K562 (cell line): ENCODE measurements at regions not wholly inside any gene's neighbourhood (a gene's known extent, or its start where the extent isn't known, plus 50 kb on each side); places are given as distances from the start of the nearest gene placed in this dataset.

Experiments used
- ATAC-seq: fragments of 200-7000 bp; cut with Tn5 transposase; 3 replicates; pipeline ENCODE4 v1.9.1; 2020; ENCODE audit warnings: moderate library complexity
- BruUV-seq: library from RNA; stranded (reverse); fragments of 400-500 nt; replicated peaks from 2 replicates; lab custom pipeline; 2021; lab: Mats Ljungman, UMichigan
- CTCF ChIA-PET: fragments of 300-600 bp; formaldehyde crosslinking; extraction: SDS; loops from one replicate; lab custom pipeline; 2021; ENCODE audit warnings: low intra/inter-chr PET ratio; lab: Yijun Ruan, JAX
- POLR2A ChIA-PET: fragments of 300-600, 350-650 bp; sonication (Branson Sonifier 250); formaldehyde crosslinking; extraction: SDS; loops from one replicate; lab custom pipeline; 2021; ENCODE audit warnings: antibody characterized with exemption, inconsistent platforms; lab: Yijun Ruan, JAX
- DNase-seq, 4 experiments: peaks; one replicate each; pipeline versions ENCODE4 v3.0.0 to v3.0.0-alpha.2; 2011 to 2018; ENCODE audit warnings: low spot score in 3 of 4, mixed read lengths in 3 of 4; ENCODE audit errors: extremely low read depth in 1 of 4
- FAIRE-seq: peaks from 2 replicates; lab custom pipeline; 2011; peaks lifted over from hg19 to GRCh38; lab: Jason Lieb, UNC
- H2AFZ ChIP-seq: 2 replicates; pipeline ENCODE4 v1.6.0; 2011; ENCODE audit warnings: low read depth, low read length, control low read depth, inconsistent platforms
- H3K27ac ChIP-seq: fragments of 200-600 bp; 3 replicates; pipeline ENCODE4 v1.8.0; 2011; ENCODE audit warnings: low read depth, mild to moderate bottlenecking, control low read depth, inconsistent platforms, low read length, moderate library complexity, mixed read lengths; ENCODE audit errors: extremely low read depth
- H3K27me3 ChIP-seq, 2 experiments: fragments of 300-600 bp in 1 of 2; 2 replicates in 1 of 2; 3 replicates in 1 of 2; pipeline versions ENCODE4 v1.6.0 to v1.8.0; 2011; ENCODE audit warnings: inconsistent platforms in 2 of 2, low read length in 2 of 2, mild to moderate bottlenecking in 1 of 2, mixed read lengths in 1 of 2, moderate library complexity in 1 of 2; ENCODE audit not compliant: control insufficient read depth in 2 of 2, insufficient read depth in 2 of 2
- H3K36me3 ChIP-seq: fragments of 300-600 bp; 3 replicates; pipeline ENCODE4 v1.8.0; 2011; ENCODE audit warnings: mild to moderate bottlenecking, low read length, inconsistent platforms; ENCODE audit not compliant: control insufficient read depth, insufficient read depth
- H3K4me1 ChIP-seq, 2 experiments: fragments of 200-600 bp in 1 of 2; replicated peaks in 1 of 2; 2 replicates in 1 of 2; 3 replicates in 1 of 2; pipeline versions ENCODE4 v1.5.1 to v1.8.0; 2011; ENCODE audit warnings: inconsistent platforms in 2 of 2, low read length in 2 of 2, mild to moderate bottlenecking in 1 of 2, mixed read lengths in 1 of 2, moderate library complexity in 1 of 2; ENCODE audit not compliant: control insufficient read depth in 2 of 2, insufficient read depth in 2 of 2
- H3K4me2 ChIP-seq: 2 replicates; pipeline ENCODE4 v1.6.1; 2011; ENCODE audit warnings: low read length, control low read depth, inconsistent platforms, mixed read lengths; ENCODE audit not compliant: insufficient read depth
- H3K4me3 ChIP-seq: fragments of 200-600 bp; sonication (generic), shearing (Covaris generic); 2 replicates; pipeline ENCODE4 v1.5.1; 2016; ENCODE audit warnings: control low read depth, inconsistent platforms
- H3K79me2 ChIP-seq: fragments of 200-600 bp; 3 replicates; pipeline ENCODE4 v1.8.0; 2011; ENCODE audit warnings: low read length, inconsistent platforms; ENCODE audit not compliant: control insufficient read depth, insufficient read depth
- H3K9ac ChIP-seq, 2 experiments: 2 replicates each; pipeline versions ENCODE4 v1.6.0 to v1.6.1; 2011; ENCODE audit warnings: low read depth in 2 of 2, low read length in 2 of 2, control low read depth in 1 of 2, inconsistent platforms in 1 of 2, mild to moderate bottlenecking in 1 of 2, mixed read lengths in 1 of 2; ENCODE audit not compliant: insufficient read depth in 1 of 2
- H3K9me1 ChIP-seq: one replicate; pipeline ENCODE4 v1.6.0; 2011; ENCODE audit warnings: inconsistent platforms, mild to moderate bottlenecking, low read length, moderate library complexity; ENCODE audit not compliant: control insufficient read depth, insufficient read depth
- H3K9me3 ChIP-seq: replicated peaks from 2 replicates; pipeline ENCODE4 v1.5.1; 2011; ENCODE audit warnings: low read depth, low read length, inconsistent platforms; ENCODE audit not compliant: control insufficient read depth, insufficient read depth
- H4K20me1 ChIP-seq: replicated peaks from 2 replicates; pipeline ENCODE4 v1.6.1; 2011; ENCODE audit warnings: low read length, inconsistent platforms, mixed read lengths; ENCODE audit not compliant: control insufficient read depth, insufficient read depth
- HIVEP1 ChIP-seq: fragments of 250-450 bp; sonication (Bioruptor Pico); IDR thresholded peaks from 2 replicates; pipeline ENCODE4 v1.4.0; 2020; ENCODE audit warnings: mild to moderate bottlenecking
- HOXB6 ChIP-seq: fragments of 250-450 bp; sonication (Bioruptor Pico); IDR thresholded peaks from 2 replicates; pipeline ENCODE4 v1.5.1; 2022; ENCODE audit warnings: mild to moderate bottlenecking, borderline replicate concordance
- JUN ChIP-seq, 2 experiments: sonication (generic) in 1 of 2; formaldehyde crosslinking in 1 of 2; IDR thresholded peaks; 2 replicates each; pipeline versions ENCODE4 v1.6.1 to v1.8.0; 2012 to 2022; ENCODE audit warnings: borderline replicate concordance in 2 of 2, mild to moderate bottlenecking in 2 of 2, improper control_type of control experiment in 1 of 2, low read depth in 1 of 2, low read length in 1 of 2, missing genetic modification reagents in 1 of 2
- KDM5B ChIP-seq: fragments of 200-600 bp; sonication (generic); IDR thresholded peaks from 2 replicates; pipeline ENCODE4 v1.6.1; 2012; ENCODE audit warnings: low read depth, mild to moderate bottlenecking, moderate library complexity, low read length, control low read depth, inconsistent platforms; ENCODE audit not compliant: insufficient replicate concordance
- NCOA4 ChIP-seq: fragments of 450-650 bp; IDR thresholded peaks from 2 replicates; pipeline ENCODE4 v1.6.1; 2018; ENCODE audit warnings: mild to moderate bottlenecking; ENCODE audit not compliant: partially characterized antibody
- NCOR1 ChIP-seq: fragments of 450-650 bp; IDR thresholded peaks from 2 replicates; pipeline ENCODE4 v1.6.1; 2016; ENCODE audit warnings: mild to moderate bottlenecking, moderate library complexity
- PHB ChIP-seq: fragments of 250-450 bp; sonication (Bioruptor Pico); IDR thresholded peaks from 2 replicates; pipeline ENCODE4 v1.5.0; 2021
- TAL1 ChIP-seq: fragments of 450-650 bp; IDR thresholded peaks from 2 replicates; pipeline ENCODE4 v1.6.1; 2016; ENCODE audit warnings: mild to moderate bottlenecking
- TCF7L2 ChIP-seq: fragments of 150-350 bp; IDR thresholded peaks from 2 replicates; pipeline ENCODE4 v1.6.1; 2016; ENCODE audit warnings: low read depth, mild to moderate bottlenecking, low read length, moderate library complexity
- ZNF408 ChIP-seq: fragments of 250-450 bp; sonication (Bioruptor Pico); IDR thresholded peaks from 2 replicates; pipeline ENCODE4 v1.4.0; 2020; ENCODE audit warnings: low read depth, mild to moderate bottlenecking, moderate library complexity
- ZNF436 ChIP-seq: fragments of 250-450, 450-650 bp; sonication (Bioruptor Pico); formaldehyde crosslinking; IDR thresholded peaks from 2 replicates; pipeline ENCODE4 v1.7.0; 2020; ENCODE audit warnings: mild to moderate bottlenecking
- ZNF583 ChIP-seq: fragments of 250-450 bp; sonication (Bioruptor Pico); IDR thresholded peaks from 2 replicates; pipeline ENCODE4 v1.4.0; 2020
- WGBS: fragments of 100-300 bp; shearing (Covaris generic); methylation state at CpG from one replicate; pipeline ENCODE4 v1.1.6; 2016; ENCODE audit warnings: low coverage, mixed read lengths; ENCODE audit not compliant: insufficient coverage; ENCODE audit errors: missing lambda C conversion rate; 5-methylcytosine and 5-hydroxymethylcytosine counted together
- in situ Hi-C: fragments of 300-500 bp; cut with MboI; formaldehyde crosslinking; loops from 4 replicates; pipeline ENCODE4 v1.15.0; 2018; ENCODE audit warnings: inconsistent platforms, mixed read lengths
- intact Hi-C: fragments of 100-400 bp; cut with micrococcal nuclease; formaldehyde crosslinking; loops from 2 replicates; pipeline ENCODE4 v1.14.2; 2022
- TF ChIP-seq, protein P1 (sequence below): sonication (generic); formaldehyde crosslinking; IDR thresholded peaks from 2 replicates; pipeline ENCODE4 v1.8.0; 2022; ENCODE audit warnings: missing genetic modification reagents, mild to moderate bottlenecking, borderline replicate concordance
- TF ChIP-seq, protein P2 (sequence below), 2 experiments: fragments of 450-650 bp; IDR thresholded peaks; 2 replicates each; pipeline ENCODE4 v1.6.1; 2016
- TF ChIP-seq, protein P3 (sequence below): fragments of 450-650 bp; formaldehyde crosslinking; IDR thresholded peaks from 2 replicates; pipeline ENCODE4 v1.4.0; 2022; ENCODE audit warnings: missing genetic modification characterization

DNA sequence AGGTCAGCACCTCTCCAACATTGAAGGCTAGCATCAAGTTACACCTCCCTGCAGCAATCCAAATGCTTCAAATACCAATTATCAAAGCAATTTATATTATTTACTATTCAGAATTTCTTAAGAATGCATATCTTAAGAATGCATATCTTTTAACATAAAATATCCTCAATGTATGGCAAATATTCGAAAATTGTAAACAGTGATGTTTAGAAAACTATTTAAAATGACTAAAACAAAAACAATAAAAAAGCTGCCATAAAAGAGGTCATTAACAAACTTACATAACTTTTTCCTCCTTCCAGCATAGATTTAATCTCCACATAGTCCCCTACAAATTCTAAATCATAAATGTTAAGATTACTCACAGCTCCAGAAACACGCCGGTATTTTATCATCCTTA lies 85.1 kb upstream of the SOX6 start:
- intact Hi-C loops, result loop anchor here (10.0 kb wide), 1 partner anchor 57 kb away; no protein-coding TSS in a partner anchor
- POLR2A ChIA-PET, result no interaction called here
- no TSS peak for BruUV-seq

More for the DNA sequence above, 85.1 kb upstream of the SOX6 start:
- FAIRE-seq (no peak), DNase-seq (no peak), ATAC-seq (no peak)
- H3K79me2 ChIP-seq, result no peaks in the 10 kb centered on the region
- H3K27ac ChIP-seq, result no peak overlapping the region
- no peak overlapping the region for H3K4me2 ChIP-seq
- no peak for TF ChIP-seq ZNF436 (CRISPR knock-in tag)
- TF ChIP-seq TAL1, result no peak
- no peak for TF ChIP-seq NCOA4
- TF ChIP-seq JUN (IDR thresholded peaks at IDR 0.05; ENCODE audit: borderline replicate concordance, low read depth, low read length), result no peak
- TF ChIP-seq JUN (CRISPR knock-in tag; IDR thresholded peaks at IDR 0.05; ENCODE audit: borderline replicate concordance), result no peak
- TF ChIP-seq ZNF583 (CRISPR knock-in tag), result no peak
- TF ChIP-seq, protein P1, sequence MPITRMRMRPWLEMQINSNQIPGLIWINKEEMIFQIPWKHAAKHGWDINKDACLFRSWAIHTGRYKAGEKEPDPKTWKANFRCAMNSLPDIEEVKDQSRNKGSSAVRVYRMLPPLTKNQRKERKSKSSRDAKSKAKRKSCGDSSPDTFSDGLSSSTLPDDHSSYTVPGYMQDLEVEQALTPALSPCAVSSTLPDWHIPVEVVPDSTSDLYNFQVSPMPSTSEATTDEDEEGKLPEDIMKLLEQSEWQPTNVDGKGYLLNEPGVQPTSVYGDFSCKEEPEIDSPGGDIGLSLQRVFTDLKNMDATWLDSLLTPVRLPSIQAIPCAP (CRISPR knock-in tag), result no peak
- no peak for TF ChIP-seq HOXB6
- no peak for TF ChIP-seq KDM5B
- TF ChIP-seq, protein P2, sequence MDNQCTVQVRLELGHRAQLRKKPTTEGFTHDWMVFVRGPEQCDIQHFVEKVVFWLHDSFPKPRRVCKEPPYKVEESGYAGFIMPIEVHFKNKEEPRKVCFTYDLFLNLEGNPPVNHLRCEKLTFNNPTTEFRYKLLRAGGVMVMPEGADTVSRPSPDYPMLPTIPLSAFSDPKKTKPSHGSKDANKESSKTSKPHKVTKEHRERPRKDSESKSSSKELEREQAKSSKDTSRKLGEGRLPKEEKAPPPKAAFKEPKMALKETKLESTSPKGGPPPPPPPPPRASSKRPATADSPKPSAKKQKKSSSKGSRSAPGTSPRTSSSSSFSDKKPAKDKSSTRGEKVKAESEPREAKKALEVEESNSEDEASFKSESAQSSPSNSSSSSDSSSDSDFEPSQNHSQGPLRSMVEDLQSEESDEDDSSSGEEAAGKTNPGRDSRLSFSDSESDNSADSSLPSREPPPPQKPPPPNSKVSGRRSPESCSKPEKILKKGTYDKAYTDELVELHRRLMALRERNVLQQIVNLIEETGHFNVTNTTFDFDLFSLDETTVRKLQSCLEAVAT (IDR thresholded peaks at IDR 0.05), result no peak
- TF ChIP-seq PHB (CRISPR knock-in tag), result no peak
- no peak for TF ChIP-seq NCOR1
- no peak for TF ChIP-seq TCF7L2
- no peak for TF ChIP-seq HIVEP1
- TF ChIP-seq ZNF408, result no peak
- TF ChIP-seq, protein P3, sequence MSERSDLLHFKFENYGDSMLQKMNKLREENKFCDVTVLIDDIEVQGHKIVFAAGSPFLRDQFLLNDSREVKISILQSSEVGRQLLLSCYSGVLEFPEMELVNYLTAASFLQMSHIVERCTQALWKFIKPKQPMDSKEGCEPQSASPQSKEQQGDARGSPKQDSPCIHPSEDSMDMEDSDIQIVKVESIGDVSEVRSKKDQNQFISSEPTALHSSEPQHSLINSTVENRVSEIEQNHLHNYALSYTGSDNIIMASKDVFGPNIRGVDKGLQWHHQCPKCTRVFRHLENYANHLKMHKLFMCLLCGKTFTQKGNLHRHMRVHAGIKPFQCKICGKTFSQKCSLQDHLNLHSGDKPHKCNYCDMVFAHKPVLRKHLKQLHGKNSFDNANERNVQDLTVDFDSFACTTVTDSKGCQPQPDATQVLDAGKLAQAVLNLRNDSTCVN (CRISPR knock-in tag), result no peak
- H3K4me3 ChIP-seq, result no peak overlapping the region
- WGBS, result 43% methylated on average over 3 of the region's 3 CpGs
- in situ Hi-C loops, result no loop called here
- no peaks in the 10 kb centered on the region for H3K27me3 ChIP-seq
- no peaks in the 10 kb centered on the region for H3K9me1 ChIP-seq
- H3K4me1 ChIP-seq, result no peaks in the 10 kb centered on the region
- CTCF ChIA-PET, result no interaction called here
- H2AFZ ChIP-seq, result no peak overlapping the region
- no peaks in the 10 kb centered on the region for H4K20me1 ChIP-seq
- H3K36me3 ChIP-seq, result no peaks in the 10 kb centered on the region
- H3K9ac ChIP-seq, result no peak overlapping the region
- H3K9me3 ChIP-seq, result no peaks in the 10 kb centered on the region
